ENCODE measurements at regions not wholly inside any gene's neighbourhood (a gene's known extent, or its start where the extent isn't known, plus 50 kb on each side); places are given as distances from the start of the nearest gene placed in this dataset.

DNA sequence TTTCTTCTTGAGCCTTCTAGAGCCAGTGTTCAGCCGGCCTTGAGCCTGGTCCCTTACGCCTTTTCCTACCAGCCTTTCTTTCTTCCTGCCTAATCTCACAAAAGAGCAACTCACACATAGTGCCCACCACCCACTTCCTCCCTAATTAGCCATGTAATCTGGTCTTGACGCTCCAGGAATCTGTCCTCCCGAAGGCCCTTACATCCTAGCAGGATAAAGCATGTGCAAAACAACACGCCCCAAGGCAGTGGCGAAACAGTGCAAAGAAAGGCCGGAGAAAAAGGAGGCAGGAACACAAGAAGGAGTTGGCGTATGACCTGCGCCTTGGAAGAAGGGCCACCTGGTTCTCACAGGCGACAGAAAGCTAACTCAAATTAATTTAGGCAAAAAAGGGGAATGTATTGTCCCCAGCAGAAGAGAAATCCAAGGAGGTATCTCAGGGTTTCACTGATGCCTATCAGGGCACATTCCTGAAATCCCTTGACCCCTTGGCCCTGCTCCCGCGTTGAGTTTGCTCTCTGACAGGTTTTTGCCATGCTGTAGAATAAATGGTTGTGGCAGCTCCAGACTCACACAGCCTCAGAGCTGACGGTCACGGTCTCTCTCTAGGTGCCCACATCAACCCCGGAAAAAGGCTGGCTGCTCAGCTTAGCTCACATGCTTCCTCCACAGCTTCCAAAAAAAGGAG lies 79.0 kb downstream of the ZNF281 start:
- no peaks in the 10 kb centered on the region for H3K4me1 ChIP-seq
- peaks cover 3% of the 10 kb centered on the region for H3K27me3 ChIP-seq
- H3K36me3 ChIP-seq, result no peaks in the 10 kb centered on the region
- no peaks in the 10 kb centered on the region for H3K9me3 ChIP-seq
- 72 to 80% methylated on average over 1 to 8 of the region's 15 CpGs for WGBS, 2 donors (ENCODE audit: low coverage in 1 of 2)
- ATAC-seq, result no peak
- no peak overlapping the region for H3K27ac ChIP-seq
- no peak for TF ChIP-seq POLR2A (IDR thresholded peaks at IDR 0.05)
- TF ChIP-seq, protein P1, sequence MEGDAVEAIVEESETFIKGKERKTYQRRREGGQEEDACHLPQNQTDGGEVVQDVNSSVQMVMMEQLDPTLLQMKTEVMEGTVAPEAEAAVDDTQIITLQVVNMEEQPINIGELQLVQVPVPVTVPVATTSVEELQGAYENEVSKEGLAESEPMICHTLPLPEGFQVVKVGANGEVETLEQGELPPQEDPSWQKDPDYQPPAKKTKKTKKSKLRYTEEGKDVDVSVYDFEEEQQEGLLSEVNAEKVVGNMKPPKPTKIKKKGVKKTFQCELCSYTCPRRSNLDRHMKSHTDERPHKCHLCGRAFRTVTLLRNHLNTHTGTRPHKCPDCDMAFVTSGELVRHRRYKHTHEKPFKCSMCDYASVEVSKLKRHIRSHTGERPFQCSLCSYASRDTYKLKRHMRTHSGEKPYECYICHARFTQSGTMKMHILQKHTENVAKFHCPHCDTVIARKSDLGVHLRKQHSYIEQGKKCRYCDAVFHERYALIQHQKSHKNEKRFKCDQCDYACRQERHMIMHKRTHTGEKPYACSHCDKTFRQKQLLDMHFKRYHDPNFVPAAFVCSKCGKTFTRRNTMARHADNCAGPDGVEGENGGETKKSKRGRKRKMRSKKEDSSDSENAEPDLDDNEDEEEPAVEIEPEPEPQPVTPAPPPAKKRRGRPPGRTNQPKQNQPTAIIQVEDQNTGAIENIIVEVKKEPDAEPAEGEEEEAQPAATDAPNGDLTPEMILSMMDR (IDR thresholded peaks at IDR 0.05), result no peak
- TF ChIP-seq EP300 (IDR thresholded peaks at IDR 0.05), result no peak
- no peak for TF ChIP-seq POLR2AphosphoS5 (IDR thresholded peaks at IDR 0.05)
- H3K4me3 ChIP-seq, result no peak overlapping the region

DNA sequence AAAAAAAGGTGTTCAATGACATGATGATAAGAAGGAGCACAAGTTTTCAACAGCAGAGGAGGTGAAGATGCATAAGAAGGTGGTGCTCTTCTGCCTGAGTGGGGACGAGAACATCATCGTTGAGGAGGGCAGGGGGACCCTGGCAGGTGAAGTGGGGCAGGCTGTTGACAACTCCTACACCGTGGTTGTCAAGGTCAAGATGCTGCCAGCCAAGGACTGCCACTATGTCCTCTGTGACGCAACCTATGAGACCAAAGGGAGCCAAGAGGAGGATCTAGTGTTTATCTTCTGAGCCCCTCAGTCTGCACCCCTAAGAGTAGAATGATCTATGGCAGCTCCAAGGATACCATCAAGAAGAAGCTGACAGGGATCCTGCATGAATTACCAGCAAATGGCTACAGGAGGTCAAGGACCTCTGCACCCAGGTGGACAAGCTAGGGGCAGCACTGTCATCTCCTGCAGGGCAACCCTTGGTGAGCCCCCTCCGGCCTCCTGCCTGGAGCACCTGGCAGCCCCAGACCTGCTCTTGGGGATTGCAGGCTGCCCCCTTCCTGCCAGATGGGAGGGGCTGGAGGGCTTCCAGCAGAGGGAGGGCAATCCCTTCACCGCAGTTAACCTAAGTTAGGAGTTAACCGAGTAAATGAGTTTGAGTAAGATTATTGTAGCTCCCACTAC lies 80.5 kb downstream of the ZNF281 start:
- Histone ChIP-seq H3K27me3 (peaks cover 3% of the 10 kb centered on the region), H3K9me3 (no peaks in the 10 kb centered on the region), H3K36me3 (no peaks in the 10 kb centered on the region), H3K4me1 (no peaks in the 10 kb centered on the region), H3K27ac (no peak overlapping the region), H3K4me3 (no peak overlapping the region)
- no peak for TF ChIP-seq POLR2AphosphoS5 (IDR thresholded peaks at IDR 0.05)
- TF ChIP-seq EP300 (IDR thresholded peaks at IDR 0.05), result no peak
- no peak for TF ChIP-seq POLR2A (IDR thresholded peaks at IDR 0.05)
- TF ChIP-seq, protein P1 (IDR thresholded peaks at IDR 0.05), result no peak
- ATAC-seq, result no peak
- 88 to 100% methylated on average over 2 to 4 of the region's 7 CpGs for WGBS, 2 donors (ENCODE audit: low coverage in 1 of 2)

DNA sequence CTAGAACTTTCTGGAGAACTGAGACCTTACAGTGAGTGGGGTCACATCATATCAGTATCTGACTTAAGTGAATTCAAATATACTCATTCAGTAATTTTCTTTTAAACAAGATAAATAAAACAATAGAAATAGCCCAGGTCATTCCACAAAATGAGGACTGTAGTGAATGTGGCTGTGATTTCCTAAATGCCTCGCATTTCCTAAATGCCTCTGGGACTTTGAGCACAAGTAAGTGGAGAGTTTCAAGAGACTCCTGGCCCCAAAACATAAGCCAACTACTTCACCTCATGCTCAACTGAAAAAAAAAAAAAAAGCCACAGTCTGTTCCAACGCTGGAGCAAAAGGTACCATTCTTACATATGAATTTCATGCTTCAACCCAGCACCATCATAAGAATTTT lies 81.5 kb downstream of the ZNF281 start:
- TF ChIP-seq POLR2A (IDR thresholded peaks at IDR 0.05) (no peak), EP300 (IDR thresholded peaks at IDR 0.05) (no peak), POLR2AphosphoS5 (IDR thresholded peaks at IDR 0.05) (no peak)
- TF ChIP-seq, protein P1 (IDR thresholded peaks at IDR 0.05), result no peak
- 76 to 77% methylated on average over 2 of the region's 2 CpGs for WGBS, 2 donors (ENCODE audit: low coverage in 1 of 2)

DNA sequence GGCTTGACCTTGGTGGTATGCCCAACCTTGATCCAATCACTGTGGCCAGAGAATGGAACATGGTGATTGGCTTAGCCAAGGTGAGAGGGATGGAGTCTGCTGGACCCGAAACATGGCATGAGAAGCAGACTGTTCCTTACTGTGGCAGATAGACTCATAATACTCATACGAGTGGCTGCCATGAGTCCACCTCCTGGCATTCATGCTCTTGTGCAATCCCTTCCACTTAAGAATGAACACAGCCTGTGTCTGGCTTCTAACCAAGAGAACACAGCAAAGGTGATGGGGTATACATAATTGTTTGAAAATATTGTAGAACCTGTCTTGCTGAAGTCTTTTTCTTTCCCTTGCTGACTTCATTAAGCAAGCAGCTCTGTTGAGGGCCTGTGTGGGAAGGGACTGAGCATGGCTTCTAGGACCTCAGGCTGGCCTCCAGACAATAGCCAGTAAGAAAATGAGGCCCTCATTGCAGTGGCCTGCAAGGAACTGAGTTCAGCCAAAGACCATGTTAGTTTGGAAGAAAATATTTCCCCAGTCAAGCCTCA lies 85.9 kb downstream of the ZNF281 start:
- no peak for TF ChIP-seq POLR2AphosphoS5 (IDR thresholded peaks at IDR 0.05)
- no peak for TF ChIP-seq EP300 (IDR thresholded peaks at IDR 0.05)
- TF ChIP-seq, protein P1 (IDR thresholded peaks at IDR 0.05), result no peak
- no peak for TF ChIP-seq POLR2A (IDR thresholded peaks at IDR 0.05)
- ATAC-seq, result no peak
- H3K4me1 ChIP-seq, result no peaks in the 10 kb centered on the region

More for the DNA sequence above, 81.5 kb downstream of the ZNF281 start:
- no peak overlapping the region for H3K4me3 ChIP-seq
- no peak for ATAC-seq
- H3K36me3 ChIP-seq, result no peaks in the 10 kb centered on the region
- no peaks in the 10 kb centered on the region for H3K9me3 ChIP-seq
- H3K4me1 ChIP-seq, result no peaks in the 10 kb centered on the region
- H3K27ac ChIP-seq, result no peak overlapping the region
- peaks cover 3% of the 10 kb centered on the region for H3K27me3 ChIP-seq

More for the DNA sequence above, 85.9 kb downstream of the ZNF281 start:
- Histone ChIP-seq H3K9me3 (no peaks in the 10 kb centered on the region), H3K27ac (no peak overlapping the region), H3K36me3 (no peaks in the 10 kb centered on the region), H3K27me3 (peaks cover 3% of the 10 kb centered on the region), H3K4me3 (no peak overlapping the region)
- 90 to 100% methylated on average over 2 of the region's 2 CpGs for WGBS, 2 donors (ENCODE audit: low coverage in 1 of 2)
